MM.1S (cell line): ENCODE measurements at regions not wholly inside any gene's neighbourhood (a gene's known extent, or its start where the extent isn't known, plus 50 kb on each side); places are given as distances from the start of the nearest gene placed in this dataset.

Experiments used
- EZH2 ChIP-seq: fragments of 300-600 bp; sonication (generic); optimal IDR thresholded peaks from 2 replicates; pipeline ENCODE3; 2017; ENCODE audit warnings: low read depth, mild to moderate bottlenecking, antibody characterized with exemption, low read length, mixed read lengths
- EZH2phosphoT487 ChIP-seq: fragments of 300-600 bp; sonication (generic); IDR thresholded peaks from 2 replicates; pipeline ENCODE4 v1.6.1; 2018; ENCODE audit warnings: antibody characterized with exemption, low read length
- TF ChIP-seq, protein P1 (sequence below): fragments of 300-600 bp; sonication (generic); IDR thresholded peaks from 2 replicates; pipeline ENCODE4 v1.5.1; 2016; ENCODE audit warnings: antibody characterized with exemption, low read length, mixed read lengths

DNA sequence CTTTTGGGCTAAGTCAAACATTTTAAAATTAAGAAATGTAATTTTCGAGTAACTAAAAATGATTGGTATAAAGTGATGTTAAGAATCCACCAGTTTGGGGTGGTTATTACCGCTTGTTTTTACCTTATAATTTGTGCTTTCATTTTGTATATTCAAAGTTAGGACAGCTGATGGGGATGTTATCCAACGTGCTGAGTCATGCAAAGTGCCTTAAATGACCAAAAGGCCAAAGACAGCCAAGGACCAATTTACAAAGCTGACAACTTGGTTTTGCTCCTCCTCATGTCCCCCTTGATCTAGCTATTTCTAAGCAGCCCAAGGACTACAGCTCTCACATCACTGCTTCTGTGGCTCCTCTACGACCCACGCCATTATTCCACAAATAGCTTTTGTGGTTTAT lies 181.4 kb upstream of the PCDH7 start:
- no peak for TF ChIP-seq EZH2
- TF ChIP-seq, protein P1, sequence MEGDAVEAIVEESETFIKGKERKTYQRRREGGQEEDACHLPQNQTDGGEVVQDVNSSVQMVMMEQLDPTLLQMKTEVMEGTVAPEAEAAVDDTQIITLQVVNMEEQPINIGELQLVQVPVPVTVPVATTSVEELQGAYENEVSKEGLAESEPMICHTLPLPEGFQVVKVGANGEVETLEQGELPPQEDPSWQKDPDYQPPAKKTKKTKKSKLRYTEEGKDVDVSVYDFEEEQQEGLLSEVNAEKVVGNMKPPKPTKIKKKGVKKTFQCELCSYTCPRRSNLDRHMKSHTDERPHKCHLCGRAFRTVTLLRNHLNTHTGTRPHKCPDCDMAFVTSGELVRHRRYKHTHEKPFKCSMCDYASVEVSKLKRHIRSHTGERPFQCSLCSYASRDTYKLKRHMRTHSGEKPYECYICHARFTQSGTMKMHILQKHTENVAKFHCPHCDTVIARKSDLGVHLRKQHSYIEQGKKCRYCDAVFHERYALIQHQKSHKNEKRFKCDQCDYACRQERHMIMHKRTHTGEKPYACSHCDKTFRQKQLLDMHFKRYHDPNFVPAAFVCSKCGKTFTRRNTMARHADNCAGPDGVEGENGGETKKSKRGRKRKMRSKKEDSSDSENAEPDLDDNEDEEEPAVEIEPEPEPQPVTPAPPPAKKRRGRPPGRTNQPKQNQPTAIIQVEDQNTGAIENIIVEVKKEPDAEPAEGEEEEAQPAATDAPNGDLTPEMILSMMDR, result no peak
- no peak for TF ChIP-seq EZH2phosphoT487
